GM12875 (cell line): ENCODE measurements at regions not wholly inside any gene's neighbourhood (a gene's known extent, or its start where the extent isn't known, plus 50 kb on each side); places are given as distances from the start of the nearest gene placed in this dataset.

Source experiments
- H3K4me3 ChIP-seq: one replicate; pipeline ENCODE4 v1.5.1; 2011; ENCODE audit warnings: low read depth, low read length, control low read depth
- TF ChIP-seq, protein P1 (sequence below): IDR thresholded peaks from 2 replicates; pipeline ENCODE4 v1.5.1; 2011; ENCODE audit warnings: low read depth, mild to moderate bottlenecking, control low read depth, inconsistent platforms, low read length, moderate library complexity, borderline replicate concordance; ENCODE audit not compliant: insufficient read depth

DNA sequence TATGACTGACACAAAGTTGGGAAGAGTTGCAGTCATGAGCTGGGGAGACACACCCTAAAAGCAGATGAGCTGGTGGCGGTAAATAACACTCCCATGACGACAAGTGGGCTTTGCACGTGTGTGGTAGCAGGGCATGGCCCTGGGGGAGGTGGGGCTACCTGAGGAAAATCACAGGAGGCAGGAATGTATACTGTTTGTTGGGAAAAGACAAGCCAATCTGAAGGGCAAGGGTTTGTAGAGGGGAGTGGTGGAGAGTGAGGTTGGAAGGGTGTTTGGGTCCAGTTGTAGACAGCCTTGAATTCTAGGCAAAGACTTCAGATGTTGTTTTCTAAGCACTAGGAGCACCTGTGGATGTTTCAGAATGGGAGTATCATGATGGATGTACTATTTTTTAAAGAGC is 151.6 kb downstream of the TM9SF2 start:
- no peak overlapping the region for H3K4me3 ChIP-seq
- TF ChIP-seq, protein P1, sequence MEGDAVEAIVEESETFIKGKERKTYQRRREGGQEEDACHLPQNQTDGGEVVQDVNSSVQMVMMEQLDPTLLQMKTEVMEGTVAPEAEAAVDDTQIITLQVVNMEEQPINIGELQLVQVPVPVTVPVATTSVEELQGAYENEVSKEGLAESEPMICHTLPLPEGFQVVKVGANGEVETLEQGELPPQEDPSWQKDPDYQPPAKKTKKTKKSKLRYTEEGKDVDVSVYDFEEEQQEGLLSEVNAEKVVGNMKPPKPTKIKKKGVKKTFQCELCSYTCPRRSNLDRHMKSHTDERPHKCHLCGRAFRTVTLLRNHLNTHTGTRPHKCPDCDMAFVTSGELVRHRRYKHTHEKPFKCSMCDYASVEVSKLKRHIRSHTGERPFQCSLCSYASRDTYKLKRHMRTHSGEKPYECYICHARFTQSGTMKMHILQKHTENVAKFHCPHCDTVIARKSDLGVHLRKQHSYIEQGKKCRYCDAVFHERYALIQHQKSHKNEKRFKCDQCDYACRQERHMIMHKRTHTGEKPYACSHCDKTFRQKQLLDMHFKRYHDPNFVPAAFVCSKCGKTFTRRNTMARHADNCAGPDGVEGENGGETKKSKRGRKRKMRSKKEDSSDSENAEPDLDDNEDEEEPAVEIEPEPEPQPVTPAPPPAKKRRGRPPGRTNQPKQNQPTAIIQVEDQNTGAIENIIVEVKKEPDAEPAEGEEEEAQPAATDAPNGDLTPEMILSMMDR = no peak

DNA sequence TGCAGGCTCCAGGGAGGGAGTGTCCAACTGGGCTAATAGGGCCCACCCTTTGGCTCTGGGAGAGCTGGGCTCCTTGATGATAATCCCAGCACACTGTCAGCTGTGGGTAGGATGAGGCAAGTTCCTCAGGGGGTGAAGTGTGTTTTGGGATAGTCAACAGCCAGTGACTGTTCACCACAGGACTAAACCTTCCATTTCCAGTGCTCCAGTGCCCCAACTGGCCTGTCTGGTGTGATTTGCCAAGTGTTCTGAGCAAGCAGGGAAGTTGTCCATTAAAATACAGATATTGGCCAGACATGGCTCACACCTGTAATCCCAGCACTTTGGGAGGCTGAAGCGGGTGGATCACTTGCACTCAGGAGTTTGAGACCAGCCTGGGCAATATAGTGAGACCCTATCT is 150.9 kb downstream of the TM9SF2 start:
- no peak overlapping the region for H3K4me3 ChIP-seq
- TF ChIP-seq, protein P1 = no peak

DNA sequence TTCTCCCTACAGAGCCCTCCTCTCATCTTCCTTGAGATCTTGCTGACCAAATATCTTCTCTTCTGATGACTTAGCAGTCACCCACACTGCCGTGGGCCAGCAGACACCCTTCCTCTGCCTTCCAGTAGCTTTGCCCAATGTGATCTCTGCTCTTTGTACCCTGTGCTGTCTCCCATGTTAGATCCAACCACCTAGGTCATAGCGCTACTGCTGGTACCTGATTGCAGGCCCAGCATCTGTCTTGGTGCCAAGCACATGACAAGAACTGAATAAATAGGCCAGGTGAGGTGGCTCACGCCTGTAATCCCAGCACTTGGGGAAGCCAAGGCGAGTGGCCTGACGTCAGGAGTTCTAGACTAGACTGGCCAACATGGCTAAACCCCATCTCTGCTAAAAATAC is 149.7 kb downstream of the TM9SF2 start:
- TF ChIP-seq, protein P1 = no peak
- no peak overlapping the region for H3K4me3 ChIP-seq

DNA sequence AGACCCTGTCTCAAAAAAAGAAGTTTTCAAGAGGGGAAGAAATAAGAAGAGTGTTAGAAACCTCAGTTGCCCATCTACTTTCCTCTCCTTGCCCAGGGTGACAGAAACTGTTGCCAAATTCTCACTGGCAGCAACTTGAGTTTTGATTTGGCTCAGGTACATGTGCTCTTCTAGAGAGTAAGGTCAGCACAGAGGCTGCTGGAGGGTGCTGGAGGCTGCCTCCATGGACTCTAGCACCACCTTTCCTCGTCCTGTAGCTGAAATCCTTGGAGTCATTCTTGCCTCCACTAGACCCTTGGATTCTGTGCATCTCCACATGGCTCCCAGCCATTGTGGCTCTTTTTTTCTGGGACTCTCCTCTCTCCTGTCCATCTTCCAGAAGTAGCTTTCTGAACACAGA is 149.1 kb downstream of the TM9SF2 start:
- TF ChIP-seq, protein P1 = no peak
- H3K4me3 ChIP-seq = no peak overlapping the region

DNA sequence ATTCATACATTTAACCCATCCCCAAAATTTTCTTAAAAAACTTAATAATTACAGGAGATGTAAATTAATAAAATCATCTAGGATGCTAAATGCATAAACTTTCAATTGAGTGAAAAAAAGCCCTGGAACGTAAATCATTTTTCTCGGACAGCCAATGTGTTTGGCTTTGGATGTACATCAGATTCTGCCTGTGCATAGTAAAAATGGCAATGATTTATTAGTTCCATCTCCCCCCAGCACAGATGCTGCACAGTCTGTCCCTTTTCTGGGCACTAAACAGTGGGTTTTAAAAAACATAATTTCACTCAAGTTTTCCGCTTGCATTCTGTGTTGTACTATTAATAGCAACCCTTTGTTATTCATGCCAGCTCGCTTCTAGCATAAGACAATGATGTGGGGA is 147.7 kb downstream of the TM9SF2 start:
- H3K4me3 ChIP-seq = no peak overlapping the region
- TF ChIP-seq, protein P1 = no peak

DNA sequence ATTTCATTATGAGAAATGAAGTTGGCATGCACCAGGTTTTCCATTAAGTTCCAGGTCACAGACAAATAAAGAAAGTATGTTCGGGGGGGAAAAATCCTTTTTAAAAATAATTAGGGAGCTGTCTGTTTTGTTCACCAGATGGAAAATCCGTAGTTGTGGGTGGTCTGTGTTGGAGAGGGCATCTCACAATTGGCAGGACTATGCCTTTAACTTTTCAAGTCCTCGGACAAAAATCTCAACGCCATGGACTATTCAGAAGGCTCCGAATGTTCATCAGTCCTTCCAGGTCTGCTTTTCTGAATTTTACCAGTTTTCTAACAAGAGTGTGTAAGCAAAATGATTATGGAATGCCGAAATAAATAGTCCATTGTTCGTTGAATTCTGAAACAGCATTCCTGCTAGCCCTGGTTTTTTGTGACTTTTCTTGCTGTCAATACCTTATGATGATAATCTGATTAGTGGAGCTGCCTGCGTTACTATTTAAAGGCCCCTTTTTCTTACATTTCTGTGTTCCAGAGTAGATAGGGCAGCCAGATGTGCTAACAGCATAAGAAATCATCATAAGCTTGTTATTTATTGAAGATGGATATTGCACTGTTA is 146.9 kb downstream of the TM9SF2 start:
- TF ChIP-seq, protein P1 = no peak
- H3K4me3 ChIP-seq = no peak overlapping the region

DNA sequence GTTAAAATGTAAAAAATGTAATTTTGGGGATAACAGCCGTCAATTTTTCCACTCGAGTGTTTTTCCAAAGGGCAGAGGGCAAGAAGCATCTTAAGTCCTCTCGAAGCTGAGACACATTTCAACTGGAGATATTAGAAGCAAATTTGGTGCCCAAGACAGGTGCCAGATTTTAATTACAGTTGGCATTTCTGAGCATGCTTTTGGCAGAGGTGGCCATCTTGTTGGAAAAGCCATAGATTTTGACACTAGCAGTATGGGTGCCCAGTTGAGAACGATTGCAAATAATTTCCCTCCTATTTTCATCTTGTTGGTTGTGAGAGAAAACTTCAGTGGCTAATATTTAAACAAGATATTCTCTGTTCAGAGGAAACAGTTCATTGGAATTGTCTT is 146.3 kb downstream of the TM9SF2 start:
- TF ChIP-seq, protein P1 = no peak
- no peak overlapping the region for H3K4me3 ChIP-seq
